Peyer's patch (tissue), 4 donors: ENCODE measurements at regions not wholly inside any gene's neighbourhood (a gene's known extent, or its start where the extent isn't known, plus 50 kb on each side); places are given as distances from the start of the nearest gene placed in this dataset.

ENCODE experiments used
- POLR2A ChIP-seq, 2 donors: fragments of 450-650 bp; IDR thresholded peaks; one replicate each; pipeline ENCODE4 v1.5.1; 2017; ENCODE audit warnings: antibody characterized with exemption in 2 of 2, mild to moderate bottlenecking in 2 of 2, moderate library complexity in 2 of 2
- TF ChIP-seq, protein P1 (sequence below), 6 experiments: fragments of 450-650 bp in 4 of 6; fragments of 200-600 bp in 2 of 6; sonication (generic) in 1 of 6; IDR thresholded peaks; one replicate each; pipeline ENCODE4 v1.5.1; 2017 to 2019; ENCODE audit warnings: antibody characterized with exemption in 6 of 6, mild to moderate bottlenecking in 3 of 6, moderate library complexity in 1 of 6

DNA sequence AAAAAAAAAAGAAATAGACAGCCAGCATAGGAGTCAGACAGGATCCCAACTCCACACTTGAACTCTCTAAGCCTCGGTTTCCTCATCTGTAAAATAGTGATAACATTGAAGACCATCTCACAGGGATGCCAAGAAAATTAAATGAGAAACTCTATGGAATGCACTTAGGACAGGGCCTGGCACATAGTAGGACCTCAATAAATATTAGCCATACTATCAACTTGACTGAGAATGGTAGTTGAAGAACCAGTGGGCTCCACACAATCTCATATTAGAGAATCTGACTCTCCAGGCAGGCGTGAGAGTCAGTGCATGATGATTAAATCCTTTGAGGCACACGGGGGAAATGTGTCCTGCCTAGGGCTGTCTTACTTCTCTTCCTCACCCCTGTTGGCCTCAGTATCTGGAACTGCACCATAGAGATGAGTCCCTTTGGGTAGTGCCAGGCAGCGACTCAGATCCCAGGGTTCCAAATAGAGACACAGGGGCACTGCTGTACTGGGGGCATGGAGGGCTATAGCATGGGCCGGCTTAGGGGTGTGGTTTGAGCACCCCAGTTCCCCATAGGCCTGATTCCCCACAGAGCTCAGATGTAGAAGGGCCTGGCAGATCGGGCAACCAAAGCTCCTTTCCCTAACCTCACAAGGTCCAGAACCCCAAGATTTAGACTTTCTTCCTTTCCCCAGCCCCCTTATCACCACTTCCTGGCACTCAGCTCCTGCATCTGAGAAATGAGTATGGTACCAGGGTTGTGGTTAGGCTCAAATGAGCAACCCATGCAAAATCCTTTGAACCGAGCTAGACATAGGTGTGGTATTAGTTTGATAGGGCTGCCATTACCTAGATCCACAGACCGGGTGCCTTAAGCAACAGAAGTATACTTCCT lies 51.3 kb upstream of the CAB39 start:
- TF ChIP-seq, protein P1, sequence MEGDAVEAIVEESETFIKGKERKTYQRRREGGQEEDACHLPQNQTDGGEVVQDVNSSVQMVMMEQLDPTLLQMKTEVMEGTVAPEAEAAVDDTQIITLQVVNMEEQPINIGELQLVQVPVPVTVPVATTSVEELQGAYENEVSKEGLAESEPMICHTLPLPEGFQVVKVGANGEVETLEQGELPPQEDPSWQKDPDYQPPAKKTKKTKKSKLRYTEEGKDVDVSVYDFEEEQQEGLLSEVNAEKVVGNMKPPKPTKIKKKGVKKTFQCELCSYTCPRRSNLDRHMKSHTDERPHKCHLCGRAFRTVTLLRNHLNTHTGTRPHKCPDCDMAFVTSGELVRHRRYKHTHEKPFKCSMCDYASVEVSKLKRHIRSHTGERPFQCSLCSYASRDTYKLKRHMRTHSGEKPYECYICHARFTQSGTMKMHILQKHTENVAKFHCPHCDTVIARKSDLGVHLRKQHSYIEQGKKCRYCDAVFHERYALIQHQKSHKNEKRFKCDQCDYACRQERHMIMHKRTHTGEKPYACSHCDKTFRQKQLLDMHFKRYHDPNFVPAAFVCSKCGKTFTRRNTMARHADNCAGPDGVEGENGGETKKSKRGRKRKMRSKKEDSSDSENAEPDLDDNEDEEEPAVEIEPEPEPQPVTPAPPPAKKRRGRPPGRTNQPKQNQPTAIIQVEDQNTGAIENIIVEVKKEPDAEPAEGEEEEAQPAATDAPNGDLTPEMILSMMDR (IDR thresholded peaks at IDR 0.05) = no peak
- TF ChIP-seq POLR2A (IDR thresholded peaks at IDR 0.05) = no peak
